ENCODE measurements at regions not wholly inside any gene's neighbourhood (a gene's known extent, or its start where the extent isn't known, plus 50 kb on each side); places are given as distances from the start of the nearest gene placed in this dataset.

DNA sequence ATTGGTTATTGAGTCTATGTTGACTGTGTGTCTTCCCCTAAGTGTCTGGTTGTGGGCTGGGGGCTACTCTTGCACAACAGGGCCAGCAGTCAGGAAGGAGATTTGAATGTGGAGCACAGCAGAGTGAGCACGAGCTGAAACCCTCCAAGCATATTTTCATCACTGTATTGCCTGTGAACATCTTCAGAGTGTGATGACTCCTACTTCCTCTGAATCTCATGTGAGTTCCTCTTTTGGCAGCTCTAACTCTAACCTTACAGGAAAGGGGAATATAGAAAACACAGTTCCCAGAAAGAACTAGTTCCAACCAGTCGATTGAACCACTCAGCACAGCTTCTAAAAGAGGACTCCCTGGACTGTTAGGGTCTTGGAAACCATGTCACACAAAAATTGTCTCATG lies 211.6 kb downstream of the RAP2B start:
- TF ChIP-seq, protein P1, sequence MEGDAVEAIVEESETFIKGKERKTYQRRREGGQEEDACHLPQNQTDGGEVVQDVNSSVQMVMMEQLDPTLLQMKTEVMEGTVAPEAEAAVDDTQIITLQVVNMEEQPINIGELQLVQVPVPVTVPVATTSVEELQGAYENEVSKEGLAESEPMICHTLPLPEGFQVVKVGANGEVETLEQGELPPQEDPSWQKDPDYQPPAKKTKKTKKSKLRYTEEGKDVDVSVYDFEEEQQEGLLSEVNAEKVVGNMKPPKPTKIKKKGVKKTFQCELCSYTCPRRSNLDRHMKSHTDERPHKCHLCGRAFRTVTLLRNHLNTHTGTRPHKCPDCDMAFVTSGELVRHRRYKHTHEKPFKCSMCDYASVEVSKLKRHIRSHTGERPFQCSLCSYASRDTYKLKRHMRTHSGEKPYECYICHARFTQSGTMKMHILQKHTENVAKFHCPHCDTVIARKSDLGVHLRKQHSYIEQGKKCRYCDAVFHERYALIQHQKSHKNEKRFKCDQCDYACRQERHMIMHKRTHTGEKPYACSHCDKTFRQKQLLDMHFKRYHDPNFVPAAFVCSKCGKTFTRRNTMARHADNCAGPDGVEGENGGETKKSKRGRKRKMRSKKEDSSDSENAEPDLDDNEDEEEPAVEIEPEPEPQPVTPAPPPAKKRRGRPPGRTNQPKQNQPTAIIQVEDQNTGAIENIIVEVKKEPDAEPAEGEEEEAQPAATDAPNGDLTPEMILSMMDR (IDR thresholded peaks at IDR 0.05; ENCODE audit: borderline replicate concordance, extremely low read depth, low read length, poor library complexity, severe bottlenecking) = no peak
- no peak for TF ChIP-seq EZH2 (IDR thresholded peaks at IDR 0.05; ENCODE audit: borderline replicate concordance, low read depth, low read length, severe bottlenecking)
